Lower lobe of right lung (tissue), 2 donors: ENCODE measurements at regions not wholly inside any gene's neighbourhood (a gene's known extent, or its start where the extent isn't known, plus 50 kb on each side); places are given as distances from the start of the nearest gene placed in this dataset.
"Not testable (repeated sequence)": the region's sequence is repeated elsewhere in the genome, so short reads cannot be mapped to it uniquely, and the experiment has no call there.

ENCODE experiments used
- ATAC-seq, 2 donors: fragments of 200-7000 bp; cut with Tn5 transposase; one replicate each; pipeline ENCODE4 v1.9.1; 2020 to 2022; ENCODE audit warnings: mild to moderate bottlenecking in 2 of 2, moderate library complexity in 2 of 2
- DNase-seq: peaks from one replicate; pipeline ENCODE4 v3.0.0-alpha.2; 2020
- H3K27ac ChIP-seq: fragments of 200-600 bp; one replicate; pipeline ENCODE4 v1.8.0; 2022
- H3K27me3 ChIP-seq: fragments of 200-600 bp; one replicate; pipeline ENCODE4 v1.8.0; 2022; ENCODE audit warnings: low read depth
- H3K36me3 ChIP-seq: fragments of 200-600 bp; one replicate; pipeline ENCODE4 v1.8.0; 2022; ENCODE audit warnings: mild to moderate bottlenecking
- H3K4me1 ChIP-seq: fragments of 200-600 bp; one replicate; pipeline ENCODE4 v1.8.0; 2022
- H3K4me3 ChIP-seq: fragments of 200-600 bp; one replicate; pipeline ENCODE4 v1.8.0; 2022; ENCODE audit warnings: mild to moderate bottlenecking
- H3K9me3 ChIP-seq: fragments of 200-600 bp; one replicate; pipeline ENCODE4 v1.8.0; 2022
- intact Hi-C: fragments of 100-400 bp; cut with DNase I; formaldehyde crosslinking; loops from one replicate; pipeline ENCODE4 v1.11.0; 2022
- TF ChIP-seq, protein P1 (sequence below): fragments of 200-600 bp; IDR thresholded peaks from one replicate; pipeline ENCODE4 v1.8.0; 2022; ENCODE audit warnings: antibody characterized with exemption, mild to moderate bottlenecking
- donor health status: DM: no; HTN: yes; CAD: no; lungs with severe emphysema.

DNA sequence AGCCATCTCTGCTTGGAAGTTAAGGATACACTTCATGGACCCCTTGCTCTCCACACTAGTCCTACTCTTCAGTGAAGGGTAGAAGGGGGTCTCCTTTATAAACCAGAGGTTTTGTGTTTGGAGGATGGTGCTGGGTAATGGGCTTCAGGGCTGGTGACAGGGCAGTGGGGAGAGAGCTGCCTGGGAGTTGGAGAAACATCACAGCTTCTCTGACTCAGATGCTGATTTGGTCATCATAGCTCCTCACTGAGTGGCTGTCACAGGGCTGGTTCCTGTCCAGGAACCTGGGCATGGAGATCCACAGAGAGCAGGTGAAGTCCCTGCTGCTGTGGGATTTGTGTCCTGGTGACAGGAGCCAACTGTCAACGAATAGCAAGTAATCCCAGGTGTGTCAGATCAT lies 333.9 kb upstream of the ATP10A start:
- TF ChIP-seq, protein P1, sequence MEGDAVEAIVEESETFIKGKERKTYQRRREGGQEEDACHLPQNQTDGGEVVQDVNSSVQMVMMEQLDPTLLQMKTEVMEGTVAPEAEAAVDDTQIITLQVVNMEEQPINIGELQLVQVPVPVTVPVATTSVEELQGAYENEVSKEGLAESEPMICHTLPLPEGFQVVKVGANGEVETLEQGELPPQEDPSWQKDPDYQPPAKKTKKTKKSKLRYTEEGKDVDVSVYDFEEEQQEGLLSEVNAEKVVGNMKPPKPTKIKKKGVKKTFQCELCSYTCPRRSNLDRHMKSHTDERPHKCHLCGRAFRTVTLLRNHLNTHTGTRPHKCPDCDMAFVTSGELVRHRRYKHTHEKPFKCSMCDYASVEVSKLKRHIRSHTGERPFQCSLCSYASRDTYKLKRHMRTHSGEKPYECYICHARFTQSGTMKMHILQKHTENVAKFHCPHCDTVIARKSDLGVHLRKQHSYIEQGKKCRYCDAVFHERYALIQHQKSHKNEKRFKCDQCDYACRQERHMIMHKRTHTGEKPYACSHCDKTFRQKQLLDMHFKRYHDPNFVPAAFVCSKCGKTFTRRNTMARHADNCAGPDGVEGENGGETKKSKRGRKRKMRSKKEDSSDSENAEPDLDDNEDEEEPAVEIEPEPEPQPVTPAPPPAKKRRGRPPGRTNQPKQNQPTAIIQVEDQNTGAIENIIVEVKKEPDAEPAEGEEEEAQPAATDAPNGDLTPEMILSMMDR, result no peak
- Histone ChIP-seq H3K4me1 (no peaks in the 10 kb centered on the region), H3K36me3 (no peaks in the 10 kb centered on the region), H3K9me3 (no peaks in the 10 kb centered on the region), H3K27ac (no peak overlapping the region), H3K4me3 (no peak overlapping the region), H3K27me3 (no peaks in the 10 kb centered on the region)
- ATAC-seq (no peak), DNase-seq (no peak)
- intact Hi-C loops, result no loop called here

DNA sequence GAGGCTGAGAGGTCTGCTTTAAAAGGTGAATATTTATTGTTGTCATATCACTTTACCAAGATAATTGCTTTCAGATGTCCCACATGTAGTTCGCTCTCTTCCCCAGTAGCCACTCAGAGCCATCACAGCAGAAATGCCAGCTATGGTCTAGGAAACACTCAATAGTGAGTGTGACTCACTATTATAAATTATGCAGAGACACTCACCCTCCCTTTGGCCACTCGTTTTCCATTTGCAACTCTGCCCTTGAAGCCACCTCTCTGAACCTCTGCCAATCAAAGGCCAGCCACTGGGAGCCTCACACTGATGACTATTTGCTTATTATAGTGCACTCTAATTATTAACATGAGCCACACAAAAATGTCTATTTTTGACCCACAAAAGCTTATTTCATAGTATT lies 328.1 kb upstream of the ATP10A start:
- intact Hi-C loops, result no loop called here

DNA sequence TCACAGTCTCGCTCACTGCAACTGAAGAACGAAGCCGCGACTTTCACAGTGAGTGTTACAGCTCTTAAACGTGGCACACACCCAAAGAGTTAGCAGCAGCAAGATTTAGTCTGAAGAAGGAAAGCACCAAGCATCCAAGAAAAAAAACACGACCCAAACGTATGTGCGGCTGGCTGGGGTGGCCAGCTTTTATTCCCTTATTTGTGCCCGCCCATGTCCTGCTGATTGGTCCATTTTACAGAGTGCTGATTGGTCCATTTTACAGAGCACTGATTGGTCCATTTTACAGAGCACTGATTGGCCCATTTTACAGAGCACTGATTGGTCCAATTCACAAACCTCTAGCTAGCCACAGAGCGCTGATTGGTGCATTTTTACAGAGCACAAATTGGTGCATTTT lies 323.0 kb upstream of the ATP10A start:
- intact Hi-C loops, H3K36me3 ChIP-seq, H3K27me3 ChIP-seq, H3K27ac ChIP-seq, H3K4me1 ChIP-seq, H3K9me3 ChIP-seq, H3K4me3 ChIP-seq, ATAC-seq, DNase-seq: not testable (repeated sequence)

More for the DNA sequence above, 328.1 kb upstream of the ATP10A start:
- H3K4me3 ChIP-seq, result no peak overlapping the region
- no peaks in the 10 kb centered on the region for H3K4me1 ChIP-seq
- no peak overlapping the region for H3K27ac ChIP-seq
- TF ChIP-seq, protein P1, result no peak
- DNase-seq (no peak), ATAC-seq (no peak)
- no peaks in the 10 kb centered on the region for H3K9me3 ChIP-seq
- no peaks in the 10 kb centered on the region for H3K36me3 ChIP-seq
- H3K27me3 ChIP-seq, result no peaks in the 10 kb centered on the region

DNA sequence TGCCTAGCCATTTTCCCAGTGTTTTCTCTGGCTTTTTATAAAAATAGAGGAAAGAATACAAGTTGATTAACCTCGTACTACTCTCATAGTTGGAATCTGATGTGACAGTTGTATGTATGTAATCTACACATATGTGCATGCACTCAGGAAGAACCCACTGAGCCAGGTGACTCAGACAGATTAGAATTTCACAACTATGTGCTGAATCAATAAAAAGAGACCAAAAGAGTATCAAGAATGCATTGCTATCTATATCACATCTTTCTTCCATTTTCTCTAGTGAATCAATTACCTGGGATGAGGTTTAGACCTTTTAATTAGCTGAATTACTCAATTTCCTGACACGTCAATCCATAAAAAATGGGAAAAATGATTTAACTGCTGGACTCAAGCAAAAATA lies 319.3 kb upstream of the ATP10A start:
- TF ChIP-seq, protein P1, result no peak
- H3K27ac ChIP-seq, result no peak overlapping the region
- DNase-seq, result no peak
- peaks cover 5% of the 10 kb centered on the region for H3K27me3 ChIP-seq
- no peaks in the 10 kb centered on the region for H3K36me3 ChIP-seq
- no peak for ATAC-seq
- no peak overlapping the region for H3K4me3 ChIP-seq
- intact Hi-C loops, result no loop called here
- H3K9me3 ChIP-seq, result no peaks in the 10 kb centered on the region
- no peaks in the 10 kb centered on the region for H3K4me1 ChIP-seq

DNA sequence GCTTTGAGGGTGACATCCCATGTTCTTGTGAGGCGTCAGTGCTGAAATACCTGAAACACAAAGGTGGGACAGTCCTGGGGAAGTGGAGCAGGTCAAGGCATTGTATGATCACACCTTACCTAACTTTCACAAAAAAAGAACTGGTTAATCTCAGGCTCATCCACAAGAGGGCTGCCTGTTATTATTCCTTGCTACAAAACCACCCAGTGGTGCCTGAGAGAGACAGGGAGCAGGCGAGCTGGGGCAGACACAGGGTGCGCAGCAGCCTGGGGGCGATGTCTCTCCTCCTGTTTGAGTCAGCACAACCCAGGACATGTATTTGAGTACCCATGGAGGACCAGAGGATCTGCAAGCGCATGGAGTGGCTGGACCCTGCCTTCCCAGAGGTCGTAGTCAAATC lies 316.8 kb upstream of the ATP10A start:
- H3K36me3 ChIP-seq, result no peaks in the 10 kb centered on the region
- no peak overlapping the region for H3K27ac ChIP-seq
- DNase-seq, result no peak
- TF ChIP-seq, protein P1, result no peak
- no peaks in the 10 kb centered on the region for H3K9me3 ChIP-seq
- H3K27me3 ChIP-seq, result peaks cover 5% of the 10 kb centered on the region
- intact Hi-C loops, result no loop called here
- no peaks in the 10 kb centered on the region for H3K4me1 ChIP-seq
- H3K4me3 ChIP-seq, result no peak overlapping the region
- no peak for ATAC-seq

DNA sequence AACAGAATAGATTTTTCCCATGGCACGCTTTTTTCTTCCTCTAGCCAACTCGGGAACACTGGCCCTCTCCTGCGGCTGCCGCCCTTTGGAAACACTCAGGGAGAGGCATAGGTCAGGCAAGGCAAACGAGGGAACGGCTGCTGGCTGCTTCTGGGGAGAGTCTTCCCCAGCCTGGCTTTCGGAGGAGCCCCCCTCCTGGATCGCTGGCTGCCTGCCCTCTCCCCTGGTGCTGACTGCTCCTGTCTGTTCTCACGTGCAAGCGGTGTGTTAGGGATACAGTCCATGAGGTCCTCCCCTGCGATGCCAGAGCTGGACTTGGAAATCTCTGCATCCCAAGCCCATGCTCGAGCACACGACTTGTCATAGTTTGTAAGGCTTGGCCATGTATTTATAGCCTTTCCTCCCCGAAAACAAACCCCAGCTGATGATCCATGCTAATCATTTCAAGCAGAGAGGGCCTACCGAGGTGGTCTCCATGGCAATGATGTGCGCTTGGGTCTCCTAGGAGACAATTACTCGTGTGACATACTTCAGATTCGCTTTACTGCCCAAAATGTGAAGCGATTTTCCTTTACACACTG lies 315.6 kb upstream of the ATP10A start:
- Histone ChIP-seq H3K27ac (no peak overlapping the region), H3K9me3 (no peaks in the 10 kb centered on the region), H3K4me3 (no peak overlapping the region), H3K36me3 (no peaks in the 10 kb centered on the region), H3K4me1 (no peaks in the 10 kb centered on the region), H3K27me3 (peaks cover 5% of the 10 kb centered on the region)
- no peak for ATAC-seq
- TF ChIP-seq, protein P1, result no peak
- intact Hi-C loops, result no loop called here
- DNase-seq, result no peak
